Lower leg skin (tissue), 3 donors: ENCODE measurements at regions not wholly inside any gene's neighbourhood (a gene's known extent, or its start where the extent isn't known, plus 50 kb on each side); places are given as distances from the start of the nearest gene placed in this dataset.

Source experiments
- POLR2A ChIP-seq, 2 donors: fragments of 450-650 bp; IDR thresholded peaks; one replicate each; pipeline ENCODE4 v1.6.1; 2016 to 2017; ENCODE audit warnings: antibody characterized with exemption in 2 of 2, mild to moderate bottlenecking in 1 of 2, moderate library complexity in 1 of 2
- TF ChIP-seq, protein P1 (sequence below), 3 donors: fragments of 450-650 bp; IDR thresholded peaks; one replicate each; pipeline ENCODE4 v1.5.1; 2016; ENCODE audit warnings: antibody characterized with exemption in 3 of 3, mild to moderate bottlenecking in 3 of 3, moderate library complexity in 2 of 3

DNA sequence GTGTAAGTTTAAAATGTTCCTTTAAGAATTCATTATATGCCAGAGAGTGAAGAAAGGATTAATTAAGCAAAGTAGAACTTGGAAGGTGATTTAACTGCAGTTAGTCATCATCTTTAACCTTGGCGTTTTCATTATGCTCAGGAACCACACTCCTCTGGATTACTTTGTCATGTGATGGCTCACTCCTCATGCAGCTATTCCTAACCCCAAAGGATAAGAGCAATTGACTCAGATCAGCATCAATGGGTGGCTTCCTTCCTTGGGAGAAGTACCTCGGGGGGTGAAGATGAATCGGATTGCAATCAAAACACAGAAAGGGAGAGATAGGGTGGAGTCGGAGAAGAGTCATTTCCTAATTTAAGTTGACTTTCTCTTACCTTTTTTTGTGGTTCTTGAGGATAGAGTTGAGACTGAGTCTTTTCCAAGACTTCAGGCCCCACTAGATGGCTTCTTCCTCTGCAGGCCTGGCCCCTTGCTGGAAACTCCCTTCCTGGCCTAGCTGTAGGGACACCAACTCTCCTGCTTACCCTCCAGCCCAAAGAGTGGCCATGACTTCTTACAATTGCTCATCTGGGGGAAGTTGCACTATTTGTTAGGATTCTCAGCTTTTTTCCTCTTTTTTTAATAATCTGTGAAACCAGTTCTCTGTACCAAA, 238.6 kb upstream of the DDHD1 start:
- TF ChIP-seq, protein P1, sequence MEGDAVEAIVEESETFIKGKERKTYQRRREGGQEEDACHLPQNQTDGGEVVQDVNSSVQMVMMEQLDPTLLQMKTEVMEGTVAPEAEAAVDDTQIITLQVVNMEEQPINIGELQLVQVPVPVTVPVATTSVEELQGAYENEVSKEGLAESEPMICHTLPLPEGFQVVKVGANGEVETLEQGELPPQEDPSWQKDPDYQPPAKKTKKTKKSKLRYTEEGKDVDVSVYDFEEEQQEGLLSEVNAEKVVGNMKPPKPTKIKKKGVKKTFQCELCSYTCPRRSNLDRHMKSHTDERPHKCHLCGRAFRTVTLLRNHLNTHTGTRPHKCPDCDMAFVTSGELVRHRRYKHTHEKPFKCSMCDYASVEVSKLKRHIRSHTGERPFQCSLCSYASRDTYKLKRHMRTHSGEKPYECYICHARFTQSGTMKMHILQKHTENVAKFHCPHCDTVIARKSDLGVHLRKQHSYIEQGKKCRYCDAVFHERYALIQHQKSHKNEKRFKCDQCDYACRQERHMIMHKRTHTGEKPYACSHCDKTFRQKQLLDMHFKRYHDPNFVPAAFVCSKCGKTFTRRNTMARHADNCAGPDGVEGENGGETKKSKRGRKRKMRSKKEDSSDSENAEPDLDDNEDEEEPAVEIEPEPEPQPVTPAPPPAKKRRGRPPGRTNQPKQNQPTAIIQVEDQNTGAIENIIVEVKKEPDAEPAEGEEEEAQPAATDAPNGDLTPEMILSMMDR (IDR thresholded peaks at IDR 0.05) = no peak
- no peak for TF ChIP-seq POLR2A (IDR thresholded peaks at IDR 0.05)
